SJCRH30 (cell line): ENCODE measurements at regions not wholly inside any gene's neighbourhood (a gene's known extent, or its start where the extent isn't known, plus 50 kb on each side); places are given as distances from the start of the nearest gene placed in this dataset.
"Not testable (repeated sequence)": the region's sequence is repeated elsewhere in the genome, so short reads cannot be mapped to it uniquely, and the experiment has no call there.

Source experiments
- DNase-seq, 2 experiments: peaks; one replicate each; pipeline ENCODE4 v3.0.0-alpha.2; 2015 to 2020
- H3K27ac ChIP-seq: fragments of 250-450 bp; sonication (Bioruptor Pico); 2 replicates; pipeline ENCODE4 v1.5.1; 2020; ENCODE audit warnings: mild to moderate bottlenecking, moderate library complexity
- H3K27me3 ChIP-seq: fragments of 250-450 bp; sonication (Bioruptor Pico); 2 replicates; pipeline ENCODE4 v1.5.1; 2020; ENCODE audit warnings: mild to moderate bottlenecking, moderate library complexity
- H3K36me3 ChIP-seq: fragments of 250-450 bp; sonication (Bioruptor Pico); 2 replicates; pipeline ENCODE4 v1.5.1; 2020; ENCODE audit warnings: mild to moderate bottlenecking, moderate library complexity
- H3K4me1 ChIP-seq: fragments of 250-450 bp; sonication (Bioruptor Pico); 2 replicates; pipeline ENCODE4 v1.5.1; 2020; ENCODE audit warnings: mild to moderate bottlenecking, moderate library complexity
- H3K4me3 ChIP-seq: fragments of 250-450 bp; sonication (Bioruptor Pico); 2 replicates; pipeline ENCODE4 v1.5.1; 2020; ENCODE audit warnings: mild to moderate bottlenecking, moderate library complexity
- H3K9me3 ChIP-seq: fragments of 250-450 bp; sonication (Bioruptor Pico); replicated peaks from 2 replicates; pipeline ENCODE4 v1.5.1; 2020; ENCODE audit warnings: mild to moderate bottlenecking, moderate library complexity

GRCh38 chr2:16109368-16109820, 169.0 kb downstream of the MYCN start:
- Histone ChIP-seq H3K36me3 (no peaks in the 10 kb centered on the region), H3K27ac (no peak overlapping the region), H3K4me1 (peaks cover 5% of the 10 kb centered on the region; the same call in 1 of the 2 replicates), H3K9me3 (no peaks in the 10 kb centered on the region; the same call in 1 of the 2 replicates), H3K4me3 (no peak overlapping the region), H3K27me3 (no peaks in the 10 kb centered on the region)
- no peak for DNase-seq

GRCh38 chr2:16107246-16107645, 166.9 kb downstream of the MYCN start:
- Histone ChIP-seq H3K4me1 (no peaks in the 10 kb centered on the region), H3K36me3 (no peaks in the 10 kb centered on the region)
- no peak for DNase-seq

GRCh38 chr2:16106619-16107018, 166.3 kb downstream of the MYCN start:
- Histone ChIP-seq H3K4me3 (no peak overlapping the region), H3K9me3 (no peaks in the 10 kb centered on the region; the same call in 1 of the 2 replicates), H3K27me3 (no peaks in the 10 kb centered on the region), H3K27ac (no peak overlapping the region), H3K36me3 (no peaks in the 10 kb centered on the region), H3K4me1 (no peaks in the 10 kb centered on the region)
- no peak for DNase-seq

More at GRCh38 chr2:16107246-16107645, 166.9 kb downstream of the MYCN start:
- Histone ChIP-seq H3K9me3 (no peaks in the 10 kb centered on the region; the same call in 1 of the 2 replicates), H3K27me3 (no peaks in the 10 kb centered on the region), H3K4me3 (no peak overlapping the region), H3K27ac (no peak overlapping the region)

GRCh38 chr2:16105669-16106281, 165.4 kb downstream of the MYCN start:
- no peak for DNase-seq
- Histone ChIP-seq H3K36me3 (no peaks in the 10 kb centered on the region), H3K9me3 (no peaks in the 10 kb centered on the region; the same call in 1 of the 2 replicates), H3K27me3 (no peaks in the 10 kb centered on the region), H3K27ac (no peak overlapping the region), H3K4me3 (no peak overlapping the region), H3K4me1 (no peaks in the 10 kb centered on the region)

- H3K9me3 ChIP-seq, result no peaks in the 10 kb centered on the region; the same call in 1 of the 2 replicates
- no peaks in the 10 kb centered on the region for H3K27me3 ChIP-seq
- H3K4me1 ChIP-seq, result no peaks in the 10 kb centered on the region
These were observed 164.8 kb downstream of the MYCN start for GRCh38 chr2:16104949-16105668.

GRCh38 chr2:16104315-16104948, 164.1 kb downstream of the MYCN start:
- no peaks in the 10 kb centered on the region for H3K4me1 ChIP-seq
- H3K4me3 ChIP-seq, result no peak overlapping the region
- no peaks in the 10 kb centered on the region; the same call in 1 of the 2 replicates for H3K9me3 ChIP-seq
- no peak overlapping the region for H3K27ac ChIP-seq
- no peak for DNase-seq
- no peaks in the 10 kb centered on the region for H3K27me3 ChIP-seq
- H3K36me3 ChIP-seq, result no peaks in the 10 kb centered on the region

More at GRCh38 chr2:16104949-16105668, 164.8 kb downstream of the MYCN start:
- DNase-seq, result no peak
- no peak overlapping the region for H3K27ac ChIP-seq
- no peaks in the 10 kb centered on the region for H3K36me3 ChIP-seq
- no peak overlapping the region for H3K4me3 ChIP-seq

- H3K27ac ChIP-seq, result no peak overlapping the region
- no peaks in the 10 kb centered on the region for H3K4me1 ChIP-seq
- DNase-seq, result no peak
- H3K27me3 ChIP-seq, result no peaks in the 10 kb centered on the region
- no peaks in the 10 kb centered on the region; the same call in 1 of the 2 replicates for H3K9me3 ChIP-seq
- no peak overlapping the region for H3K4me3 ChIP-seq
- H3K36me3 ChIP-seq, result no peaks in the 10 kb centered on the region
These were observed 163.4 kb downstream of the MYCN start for GRCh38 chr2:16103614-16104314.

GRCh38 chr2:16102976-16103380, 162.6 kb downstream of the MYCN start:
- H3K27ac ChIP-seq, result no peak overlapping the region
- H3K27me3 ChIP-seq, result no peaks in the 10 kb centered on the region
- H3K4me3 ChIP-seq, result no peak overlapping the region
- no peaks in the 10 kb centered on the region for H3K36me3 ChIP-seq
- no peaks in the 10 kb centered on the region; the same call in 1 of the 2 replicates for H3K9me3 ChIP-seq
- DNase-seq, result no peak
- no peaks in the 10 kb centered on the region for H3K4me1 ChIP-seq

- no peaks in the 10 kb centered on the region for H3K36me3 ChIP-seq
- H3K4me3 ChIP-seq, result no peak overlapping the region
- H3K4me1 ChIP-seq, result no peaks in the 10 kb centered on the region
- H3K27me3 ChIP-seq, result no peaks in the 10 kb centered on the region
- H3K27ac ChIP-seq, result no peak overlapping the region
- H3K9me3 ChIP-seq, result no peaks in the 10 kb centered on the region; the same call in 1 of the 2 replicates
- DNase-seq, result no peak
These were observed 162.1 kb downstream of the MYCN start for GRCh38 chr2:16102358-16102975.

- no peaks in the 10 kb centered on the region for H3K36me3 ChIP-seq
- H3K9me3 ChIP-seq, result no peaks in the 10 kb centered on the region
- DNase-seq, result no peak
These were observed 160.8 kb downstream of the MYCN start for GRCh38 chr2:16101196-16101595.

GRCh38 chr2:16100006-16100405, 159.7 kb downstream of the MYCN start:
- Histone ChIP-seq H3K27ac (no peak overlapping the region), H3K4me1 (no peaks in the 10 kb centered on the region), H3K36me3 (no peaks in the 10 kb centered on the region), H3K9me3 (no peaks in the 10 kb centered on the region), H3K27me3 (no peaks in the 10 kb centered on the region), H3K4me3 (no peak overlapping the region)
- DNase-seq, result no peak

More at GRCh38 chr2:16101196-16101595, 160.8 kb downstream of the MYCN start:
- no peak overlapping the region for H3K4me3 ChIP-seq
- no peaks in the 10 kb centered on the region for H3K4me1 ChIP-seq
- H3K27me3 ChIP-seq, result no peaks in the 10 kb centered on the region
- H3K27ac ChIP-seq, result no peak overlapping the region

- no peak overlapping the region for H3K27ac ChIP-seq
- no peak for DNase-seq
- H3K4me3 ChIP-seq, result no peak overlapping the region
- no peaks in the 10 kb centered on the region for H3K27me3 ChIP-seq
- no peaks in the 10 kb centered on the region for H3K9me3 ChIP-seq
- no peaks in the 10 kb centered on the region for H3K4me1 ChIP-seq
- no peaks in the 10 kb centered on the region for H3K36me3 ChIP-seq
These were observed 159.0 kb downstream of the MYCN start for GRCh38 chr2:16099326-16099725.

- Histone ChIP-seq H3K4me3 (no peak overlapping the region), H3K4me1 (0 out of 2 replicates have a peak, but pooled peaks cover 3% of the 10 kb centered on the region), H3K9me3 (peaks cover under 1% of the 10 kb centered on the region; the same call in 1 of the 2 replicates), H3K36me3 (no peaks in the 10 kb centered on the region), H3K27me3 (no peaks in the 10 kb centered on the region), H3K27ac (no peak overlapping the region)
- no peak for DNase-seq
These were observed 156.6 kb downstream of the MYCN start for GRCh38 chr2:16096962-16097361.

GRCh38 chr2:16095483-16095882, 155.1 kb downstream of the MYCN start:
- not testable (repeated sequence) for H3K27me3 ChIP-seq, H3K9me3 ChIP-seq, H3K36me3 ChIP-seq, H3K4me3 ChIP-seq, DNase-seq, H3K27ac ChIP-seq, H3K4me1 ChIP-seq
